GM10847 (cell line): ENCODE measurements at regions not wholly inside any gene's neighbourhood (a gene's known extent, or its start where the extent isn't known, plus 50 kb on each side); places are given as distances from the start of the nearest gene placed in this dataset.

ENCODE experiments used
- POLR2A ChIP-seq: IDR thresholded peaks from 2 replicates; pipeline ENCODE4 v1.6.1; 2011; ENCODE audit not compliant: insufficient read length; ENCODE audit errors: extremely low read depth

- TF ChIP-seq POLR2A: no peak
Measured at GRCh38 chr6:11433860-11434259, 103.7 kb upstream of the TMEM170B start.

- TF ChIP-seq POLR2A: no peak
Measured at GRCh38 chr6:11432713-11433450, 104.7 kb upstream of the TMEM170B start.

GRCh38 chr6:11432091-11432490, 105.5 kb upstream of the TMEM170B start:
- TF ChIP-seq POLR2A: no peak

GRCh38 chr6:11431455-11431937, 106.1 kb upstream of the TMEM170B start:
- TF ChIP-seq POLR2A: no peak

GRCh38 chr6:11430036-11430435, 107.5 kb upstream of the TMEM170B start:
- TF ChIP-seq POLR2A: no peak

- TF ChIP-seq POLR2A: no peak
Measured at GRCh38 chr6:11429577-11429976, 108.0 kb upstream of the TMEM170B start.

- no peak for TF ChIP-seq POLR2A
Measured at GRCh38 chr6:11428895-11429294, 108.7 kb upstream of the TMEM170B start.

GRCh38 chr6:11428371-11428770, 109.2 kb upstream of the TMEM170B start:
- no peak for TF ChIP-seq POLR2A

- TF ChIP-seq POLR2A: no peak
Measured at GRCh38 chr6:11427723-11428245, 109.8 kb upstream of the TMEM170B start.

- TF ChIP-seq POLR2A: no peak
Measured at GRCh38 chr6:11427091-11427722, 110.3 kb upstream of the TMEM170B start.

GRCh38 chr6:11426571-11426970, 111.0 kb upstream of the TMEM170B start:
- no peak for TF ChIP-seq POLR2A

GRCh38 chr6:11425876-11426275, 111.7 kb upstream of the TMEM170B start:
- no peak for TF ChIP-seq POLR2A

- no peak for TF ChIP-seq POLR2A
Measured at GRCh38 chr6:11425431-11425871, 112.1 kb upstream of the TMEM170B start.

GRCh38 chr6:11424395-11425034, 113.0 kb upstream of the TMEM170B start:
- no peak for TF ChIP-seq POLR2A

GRCh38 chr6:11423667-11424066, 113.9 kb upstream of the TMEM170B start:
- TF ChIP-seq POLR2A: no peak

- no peak for TF ChIP-seq POLR2A
Measured at GRCh38 chr6:11423072-11423471, 114.5 kb upstream of the TMEM170B start.
